Fibroblast of lung (primary cell): ENCODE measurements at regions not wholly inside any gene's neighbourhood (a gene's known extent, or its start where the extent isn't known, plus 50 kb on each side); places are given as distances from the start of the nearest gene placed in this dataset.

Experiments
- CTCF ChIP-seq, 2 donors: IDR thresholded peaks in 1 of 2; conservative IDR thresholded peaks in 1 of 2; 1 replicate in 1 of 2; 2 replicates in 1 of 2; pipeline ENCODE4 v1.5.1; 2011 to 2012; ENCODE audit warnings: low read length in 2 of 2, control low read depth in 1 of 2, inconsistent platforms in 1 of 2, low read depth in 1 of 2, mild to moderate bottlenecking in 1 of 2
- EZH2 ChIP-seq: IDR thresholded peaks from 2 replicates; pipeline ENCODE4 v1.5.1; 2012; ENCODE audit warnings: low read length, control low read depth, mild to moderate bottlenecking; ENCODE audit errors: missing control alignments

- TF ChIP-seq EZH2, result no peak
- TF ChIP-seq CTCF (conservative IDR thresholded peaks at IDR 0.05 in 1 of 2, IDR thresholded peaks at IDR 0.05 in 1 of 2; ENCODE audit: low read depth in 1 of 2, low read length in 2 of 2), result no peak
Observed at GRCh38 chr12:84637926-84638325, 274.7 kb downstream of the SLC6A15 start.
